ENCODE measurements at regions not wholly inside any gene's neighbourhood (a gene's known extent, or its start where the extent isn't known, plus 50 kb on each side); places are given as distances from the start of the nearest gene placed in this dataset.

- no peaks in the 10 kb centered on the region for H3K36me3 Mint-ChIP-seq (ENCODE audit: low read depth, unreplicated experiment)
- no peak for TF ChIP-seq CTCF (IDR thresholded peaks at IDR 0.05; ENCODE audit: unreplicated experiment)
- no peak overlapping the region for H3K27ac Mint-ChIP-seq (ENCODE audit: unreplicated experiment)
- no peaks in the 10 kb centered on the region for H3K27me3 Mint-ChIP-seq (ENCODE audit: unreplicated experiment)
- no peaks in the 10 kb centered on the region for H3K4me1 Mint-ChIP-seq (ENCODE audit: unreplicated experiment)
- no peak for DNase-seq (ENCODE audit: low spot score)
- H3K9me3 Mint-ChIP-seq (ENCODE audit: unreplicated experiment), result no peaks in the 10 kb centered on the region
- H3K4me3 Mint-ChIP-seq (ENCODE audit: unreplicated experiment), result no peak overlapping the region
Measured at GRCh38 chr3:102122527-102122926, 273.2 kb downstream of the NFKBIZ start.

- DNase-seq (ENCODE audit: low spot score), result no peak
- H3K4me1 Mint-ChIP-seq (ENCODE audit: unreplicated experiment), result no peaks in the 10 kb centered on the region
- H3K27ac Mint-ChIP-seq (ENCODE audit: unreplicated experiment), result no peak overlapping the region
- no peaks in the 10 kb centered on the region for H3K36me3 Mint-ChIP-seq (ENCODE audit: low read depth, unreplicated experiment)
- no peaks in the 10 kb centered on the region for H3K9me3 Mint-ChIP-seq (ENCODE audit: unreplicated experiment)
- no peak overlapping the region for H3K4me3 Mint-ChIP-seq (ENCODE audit: unreplicated experiment)
- H3K27me3 Mint-ChIP-seq (ENCODE audit: unreplicated experiment), result no peaks in the 10 kb centered on the region
- no peak for TF ChIP-seq CTCF (IDR thresholded peaks at IDR 0.05; ENCODE audit: unreplicated experiment)
Measured at GRCh38 chr3:102123590-102124190, 274.4 kb downstream of the NFKBIZ start.

DNA sequence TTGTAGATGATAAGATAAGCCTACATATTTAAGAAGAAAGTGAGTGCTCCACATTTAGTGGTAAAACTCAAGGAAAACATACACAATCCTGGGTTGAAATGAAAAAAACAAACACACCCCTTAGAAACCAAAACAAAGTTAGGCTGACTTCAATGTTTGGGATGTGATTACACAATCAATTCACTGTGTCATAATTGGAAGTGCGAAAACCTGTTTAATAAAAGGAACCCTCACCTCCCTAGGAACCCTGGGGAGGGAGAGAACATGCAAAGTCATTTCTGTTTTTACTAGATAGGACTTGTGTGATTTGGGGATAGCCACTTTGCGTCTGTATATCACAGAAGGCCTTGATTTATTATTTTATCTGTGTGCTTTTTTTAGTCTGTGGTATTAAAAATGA is 275.0 kb downstream of the NFKBIZ start:
- no peak for TF ChIP-seq CTCF (IDR thresholded peaks at IDR 0.05; ENCODE audit: unreplicated experiment)
- no peaks in the 10 kb centered on the region for H3K4me1 Mint-ChIP-seq (ENCODE audit: unreplicated experiment)
- H3K4me3 Mint-ChIP-seq (ENCODE audit: unreplicated experiment), result no peak overlapping the region
- no peaks in the 10 kb centered on the region for H3K27me3 Mint-ChIP-seq (ENCODE audit: unreplicated experiment)
- DNase-seq (ENCODE audit: low spot score), result no peak
- no peaks in the 10 kb centered on the region for H3K9me3 Mint-ChIP-seq (ENCODE audit: unreplicated experiment)
- H3K36me3 Mint-ChIP-seq (ENCODE audit: low read depth, unreplicated experiment), result no peaks in the 10 kb centered on the region
- no peak overlapping the region for H3K27ac Mint-ChIP-seq (ENCODE audit: unreplicated experiment)

DNA sequence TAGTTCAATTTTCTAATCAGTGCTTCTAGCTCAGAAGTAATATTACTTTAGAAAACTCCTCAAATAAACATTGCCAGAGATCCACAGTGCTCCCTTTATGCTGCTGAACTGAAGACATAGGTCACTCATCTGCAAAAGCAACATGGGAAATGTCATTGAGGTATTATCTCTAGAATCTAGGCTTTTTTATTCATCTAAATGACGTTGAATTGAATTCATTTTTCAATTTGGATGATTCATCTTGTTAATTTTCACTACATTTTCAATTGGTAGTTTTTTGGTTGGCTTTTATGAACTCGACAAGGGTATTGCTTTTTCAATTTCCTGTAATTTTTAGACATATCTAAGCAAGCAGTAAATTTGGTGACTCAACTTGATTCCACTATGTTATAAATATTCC is 275.4 kb downstream of the NFKBIZ start:
- no peak overlapping the region for H3K4me3 Mint-ChIP-seq (ENCODE audit: unreplicated experiment)
- no peak overlapping the region for H3K27ac Mint-ChIP-seq (ENCODE audit: unreplicated experiment)
- no peaks in the 10 kb centered on the region for H3K36me3 Mint-ChIP-seq (ENCODE audit: low read depth, unreplicated experiment)
- H3K4me1 Mint-ChIP-seq (ENCODE audit: unreplicated experiment), result no peaks in the 10 kb centered on the region
- H3K27me3 Mint-ChIP-seq (ENCODE audit: unreplicated experiment), result no peaks in the 10 kb centered on the region
- DNase-seq (ENCODE audit: low spot score), result no peak
- no peaks in the 10 kb centered on the region for H3K9me3 Mint-ChIP-seq (ENCODE audit: unreplicated experiment)
- no peak for TF ChIP-seq CTCF (IDR thresholded peaks at IDR 0.05; ENCODE audit: unreplicated experiment)

- Mint-ChIP-seq H3K9me3 (ENCODE audit: unreplicated experiment) (no peaks in the 10 kb centered on the region), H3K4me3 (ENCODE audit: unreplicated experiment) (no peak overlapping the region), H3K27ac (ENCODE audit: unreplicated experiment) (no peak overlapping the region), H3K4me1 (ENCODE audit: unreplicated experiment) (no peaks in the 10 kb centered on the region), H3K36me3 (ENCODE audit: low read depth, unreplicated experiment) (no peaks in the 10 kb centered on the region), H3K27me3 (ENCODE audit: unreplicated experiment) (no peaks in the 10 kb centered on the region)
- DNase-seq (ENCODE audit: low spot score), result no peak
- TF ChIP-seq CTCF (IDR thresholded peaks at IDR 0.05; ENCODE audit: unreplicated experiment), result no peak
Measured at GRCh38 chr3:102125197-102125993, 276.1 kb downstream of the NFKBIZ start.
